ENCODE measurements at regions not wholly inside any gene's neighbourhood (a gene's known extent, or its start where the extent isn't known, plus 50 kb on each side); places are given as distances from the start of the nearest gene placed in this dataset.

DNA sequence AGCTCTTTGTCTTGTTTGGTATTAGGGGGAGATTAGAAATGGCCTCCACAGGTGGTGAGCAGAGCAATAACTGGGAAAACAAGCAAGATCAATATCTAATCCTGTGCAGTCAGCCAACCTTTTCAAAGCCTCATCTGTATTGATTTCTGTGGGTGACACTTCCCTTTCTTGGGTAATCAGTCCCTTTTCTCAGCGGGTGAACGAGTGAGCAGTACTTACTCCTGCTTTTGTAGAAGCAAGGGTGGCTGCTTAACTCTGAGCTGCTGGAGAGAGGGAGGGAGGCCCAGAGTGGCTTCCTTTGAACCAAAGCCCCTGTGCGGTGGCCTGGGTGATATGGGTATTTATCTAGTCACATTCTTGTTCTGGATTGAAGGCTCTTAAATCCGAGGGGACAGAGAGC, 254.8 kb upstream of the CHD6 start:
- H3K36me3 ChIP-seq = no peaks in the 10 kb centered on the region
- no peak overlapping the region for H3K4me3 ChIP-seq
- no peak overlapping the region for H3K27ac ChIP-seq
- no peaks in the 10 kb centered on the region for H3K27me3 ChIP-seq
- H3K9me3 ChIP-seq = peaks cover 4% of the 10 kb centered on the region
- H3K4me1 ChIP-seq = no peaks in the 10 kb centered on the region
- intact Hi-C loops (cut with DNase I) = no loop called here
- DNase-seq = no peak
- no peak for ATAC-seq
- TF ChIP-seq, protein P1, sequence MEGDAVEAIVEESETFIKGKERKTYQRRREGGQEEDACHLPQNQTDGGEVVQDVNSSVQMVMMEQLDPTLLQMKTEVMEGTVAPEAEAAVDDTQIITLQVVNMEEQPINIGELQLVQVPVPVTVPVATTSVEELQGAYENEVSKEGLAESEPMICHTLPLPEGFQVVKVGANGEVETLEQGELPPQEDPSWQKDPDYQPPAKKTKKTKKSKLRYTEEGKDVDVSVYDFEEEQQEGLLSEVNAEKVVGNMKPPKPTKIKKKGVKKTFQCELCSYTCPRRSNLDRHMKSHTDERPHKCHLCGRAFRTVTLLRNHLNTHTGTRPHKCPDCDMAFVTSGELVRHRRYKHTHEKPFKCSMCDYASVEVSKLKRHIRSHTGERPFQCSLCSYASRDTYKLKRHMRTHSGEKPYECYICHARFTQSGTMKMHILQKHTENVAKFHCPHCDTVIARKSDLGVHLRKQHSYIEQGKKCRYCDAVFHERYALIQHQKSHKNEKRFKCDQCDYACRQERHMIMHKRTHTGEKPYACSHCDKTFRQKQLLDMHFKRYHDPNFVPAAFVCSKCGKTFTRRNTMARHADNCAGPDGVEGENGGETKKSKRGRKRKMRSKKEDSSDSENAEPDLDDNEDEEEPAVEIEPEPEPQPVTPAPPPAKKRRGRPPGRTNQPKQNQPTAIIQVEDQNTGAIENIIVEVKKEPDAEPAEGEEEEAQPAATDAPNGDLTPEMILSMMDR (IDR thresholded peaks at IDR 0.05) = no peak

DNA sequence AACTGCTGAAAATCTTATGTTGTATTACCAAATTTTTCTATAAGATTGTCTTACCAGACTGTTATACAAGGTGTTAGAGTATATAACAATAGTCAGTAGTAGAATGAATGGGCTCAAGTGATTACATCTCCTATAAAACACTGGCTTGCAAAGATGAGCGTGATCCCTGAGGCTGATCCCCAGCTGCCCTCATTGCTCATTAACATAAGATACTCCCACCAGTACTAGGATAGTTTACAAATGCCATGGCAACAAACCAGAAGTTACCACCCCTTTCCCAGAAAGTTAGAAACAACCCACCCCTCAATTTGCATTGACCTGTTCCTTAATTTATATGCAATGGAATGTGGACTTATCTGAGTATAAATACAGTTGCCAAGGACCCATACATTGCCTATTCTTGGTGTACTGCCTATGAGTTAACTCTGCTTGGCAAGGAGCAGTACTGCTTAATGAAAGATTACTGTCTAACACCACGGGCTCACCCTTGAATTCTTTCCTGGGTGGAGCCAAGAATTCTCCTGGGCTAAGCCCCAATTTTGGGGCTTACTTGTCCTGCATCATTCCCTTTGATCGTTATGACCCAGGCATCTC, 252.8 kb upstream of the CHD6 start:
- ATAC-seq = no peak
- TF ChIP-seq, protein P1 (IDR thresholded peaks at IDR 0.05) = no peak
- H3K9me3 ChIP-seq = peaks cover 5% of the 10 kb centered on the region
- H3K27me3 ChIP-seq = no peaks in the 10 kb centered on the region
- H3K36me3 ChIP-seq = no peaks in the 10 kb centered on the region
- intact Hi-C loops (cut with DNase I) = no loop called here
- H3K4me3 ChIP-seq = no peak overlapping the region
- no peaks in the 10 kb centered on the region for H3K4me1 ChIP-seq
- no peak for DNase-seq
- H3K27ac ChIP-seq = no peak overlapping the region

DNA sequence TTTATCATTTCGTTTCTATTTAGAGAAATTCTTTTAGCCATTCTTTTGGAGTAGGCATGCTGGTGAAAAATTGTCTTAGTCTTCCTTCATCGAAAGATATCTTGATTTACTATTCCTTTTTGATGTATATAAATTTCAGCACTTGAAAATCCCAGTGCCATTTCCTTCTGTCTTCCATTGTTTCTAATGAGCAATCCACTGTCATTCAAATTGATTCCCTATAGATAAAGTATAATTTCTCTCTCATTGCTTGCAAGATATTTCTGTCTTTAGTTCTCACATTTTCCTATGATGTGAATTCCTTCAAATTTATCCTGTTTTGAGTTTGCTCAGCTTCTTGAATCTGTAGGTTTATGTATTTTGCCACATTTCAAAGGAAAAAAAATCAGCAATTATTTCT, 251.1 kb upstream of the CHD6 start:
- TF ChIP-seq, protein P1 (IDR thresholded peaks at IDR 0.05) = no peak
- Histone ChIP-seq H3K36me3 (no peaks in the 10 kb centered on the region), H3K4me3 (no peak overlapping the region), H3K4me1 (no peaks in the 10 kb centered on the region), H3K27me3 (no peaks in the 10 kb centered on the region), H3K9me3 (peaks cover 5% of the 10 kb centered on the region), H3K27ac (no peak overlapping the region)
- no peak for ATAC-seq
- no peak for DNase-seq
- intact Hi-C loops (cut with DNase I) = no loop called here

DNA sequence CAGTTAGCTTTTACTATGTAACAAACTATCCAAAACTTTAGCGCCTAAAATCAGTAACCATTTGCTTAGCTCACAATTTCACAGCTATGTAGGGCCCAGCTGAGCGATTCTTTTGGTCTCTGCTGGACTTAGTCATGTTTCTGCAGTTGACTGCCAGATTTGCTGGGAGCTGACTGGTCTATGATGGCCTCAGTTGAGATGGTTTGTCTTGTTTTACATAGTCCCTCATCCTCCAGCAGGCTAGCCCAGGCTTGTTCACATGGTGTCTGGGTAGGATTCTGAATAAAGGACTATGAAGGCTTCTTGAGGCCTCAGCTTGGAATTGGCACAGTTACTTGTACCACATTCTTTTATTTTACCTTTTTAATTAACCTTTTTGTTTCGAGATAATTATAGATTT, 247.8 kb upstream of the CHD6 start:
- no peaks in the 10 kb centered on the region for H3K4me1 ChIP-seq
- H3K9me3 ChIP-seq = peaks cover 5% of the 10 kb centered on the region
- intact Hi-C loops (cut with DNase I) = no loop called here
- no peaks in the 10 kb centered on the region for H3K27me3 ChIP-seq
- DNase-seq = no peak
- no peak overlapping the region for H3K4me3 ChIP-seq
- H3K36me3 ChIP-seq = no peaks in the 10 kb centered on the region
- TF ChIP-seq, protein P1 (IDR thresholded peaks at IDR 0.05) = no peak
- no peak for ATAC-seq
- H3K27ac ChIP-seq = no peak overlapping the region

DNA sequence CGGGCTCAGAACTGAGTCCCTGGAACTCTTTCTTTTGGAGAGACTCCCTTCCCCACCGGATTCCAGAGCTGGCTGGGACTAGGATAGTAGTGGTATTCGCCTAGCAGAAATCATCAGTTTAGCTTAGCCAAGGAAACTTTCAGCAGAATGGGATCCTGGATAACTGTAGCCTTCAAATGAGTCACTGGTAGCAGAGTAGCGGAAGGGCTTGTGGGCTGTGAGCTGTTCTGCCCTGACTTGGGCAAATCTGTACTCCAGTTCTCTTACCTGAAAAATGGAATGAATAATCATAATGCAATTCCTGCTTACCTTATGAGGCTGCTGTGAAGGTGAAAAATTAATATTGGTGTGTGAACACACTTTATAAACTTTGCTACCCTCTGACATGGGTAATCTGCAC, 244.3 kb upstream of the CHD6 start:
- Histone ChIP-seq H3K27me3 (no peaks in the 10 kb centered on the region), H3K4me3 (no peak overlapping the region), H3K27ac (no peak overlapping the region), H3K9me3 (no peaks in the 10 kb centered on the region), H3K4me1 (no peaks in the 10 kb centered on the region), H3K36me3 (no peaks in the 10 kb centered on the region)
- ATAC-seq (no peak), DNase-seq (no peak)
- TF ChIP-seq, protein P1 (IDR thresholded peaks at IDR 0.05) = no peak
- intact Hi-C loops (cut with DNase I) = no loop called here

Data from upper lobe of right lung (tissue), 1 donor.